ENCODE measurements at regions not wholly inside any gene's neighbourhood (a gene's known extent, or its start where the extent isn't known, plus 50 kb on each side); places are given as distances from the start of the nearest gene placed in this dataset.

- no peak for DNase-seq (ENCODE audit: low spot score in 2 of 2, unreplicated experiment in 2 of 2)
- Mint-ChIP-seq H3K4me3 (no peak overlapping the region), H3K36me3 (peaks cover 9% of the 10 kb centered on the region), H3K27me3 (ENCODE audit: low read depth) (no peaks in the 10 kb centered on the region), H3K27ac (no peak overlapping the region), H3K9me3 (peaks cover 28% of the 10 kb centered on the region), H3K4me1 (peaks cover 5% of the 10 kb centered on the region)
- TF ChIP-seq CTCF (IDR thresholded peaks at IDR 0.05; ENCODE audit: unreplicated experiment): no peak
These were observed 611.0 kb upstream of the SGCG start for GRCh38 chr13:22569811-22570210.

- Mint-ChIP-seq H3K4me3 (no peak overlapping the region), H3K36me3 (peaks cover 6% of the 10 kb centered on the region), H3K4me1 (peaks cover 18% of the 10 kb centered on the region), H3K27ac (no peak overlapping the region), H3K9me3 (peaks cover 22% of the 10 kb centered on the region), H3K27me3 (ENCODE audit: low read depth) (no peaks in the 10 kb centered on the region)
- TF ChIP-seq CTCF (IDR thresholded peaks at IDR 0.05; ENCODE audit: unreplicated experiment): no peak
- DNase-seq (ENCODE audit: low spot score in 2 of 2, unreplicated experiment in 2 of 2): no peak
These were observed 590.9 kb upstream of the SGCG start for GRCh38 chr13:22589880-22590279.

GRCh38 chr13:22592515-22592914 is 588.3 kb upstream of the SGCG start:
- Mint-ChIP-seq H3K4me1 (peaks cover 36% of the 10 kb centered on the region), H3K27ac (no peak overlapping the region), H3K36me3 (no peaks in the 10 kb centered on the region), H3K27me3 (ENCODE audit: low read depth) (no peaks in the 10 kb centered on the region), H3K4me3 (no peak overlapping the region), H3K9me3 (peaks cover 5% of the 10 kb centered on the region)
- no peak for DNase-seq (ENCODE audit: low spot score in 2 of 2, unreplicated experiment in 2 of 2)
- no peak for TF ChIP-seq CTCF (IDR thresholded peaks at IDR 0.05; ENCODE audit: unreplicated experiment)

- Mint-ChIP-seq H3K4me1 (peaks cover 36% of the 10 kb centered on the region), H3K9me3 (no peaks in the 10 kb centered on the region), H3K4me3 (no peak overlapping the region), H3K27me3 (ENCODE audit: low read depth) (no peaks in the 10 kb centered on the region), H3K36me3 (no peaks in the 10 kb centered on the region), H3K27ac (no peak overlapping the region)
- TF ChIP-seq CTCF (IDR thresholded peaks at IDR 0.05; ENCODE audit: unreplicated experiment): no peak
- DNase-seq (ENCODE audit: low spot score in 2 of 2, unreplicated experiment in 2 of 2): no peak
These were observed 586.7 kb upstream of the SGCG start for GRCh38 chr13:22594041-22594440.

GRCh38 chr13:22596171-22596863 is 584.5 kb upstream of the SGCG start:
- no peaks in the 10 kb centered on the region for H3K27me3 Mint-ChIP-seq (ENCODE audit: low read depth)
- DNase-seq (ENCODE audit: low spot score in 2 of 2, unreplicated experiment in 2 of 2): no peak
- no peaks in the 10 kb centered on the region for H3K36me3 Mint-ChIP-seq
- H3K9me3 Mint-ChIP-seq: no peaks in the 10 kb centered on the region
- no peak for TF ChIP-seq CTCF (IDR thresholded peaks at IDR 0.05; ENCODE audit: unreplicated experiment)
- no peak overlapping the region for H3K4me3 Mint-ChIP-seq
- H3K27ac Mint-ChIP-seq: peak overlapping the region; percentile 71
- peaks cover 33% of the 10 kb centered on the region for H3K4me1 Mint-ChIP-seq

All from mesothelial cell of epicardium (in vitro differentiated cells).